Natural killer cell (primary cell): ENCODE measurements at regions not wholly inside any gene's neighbourhood (a gene's known extent, or its start where the extent isn't known, plus 50 kb on each side); places are given as distances from the start of the nearest gene placed in this dataset.

Source experiments
- ATAC-seq, 3 donors: fragments of 150-1000 bp in 2 of 3; fragments of 200-7000 bp in 1 of 3; cut with Tn5 transposase; 1 replicate in 1 of 3; 2 replicates in 2 of 3; pipeline ENCODE4 v1.10.0; 2021; ENCODE audit warnings: mild to moderate bottlenecking in 2 of 3, moderate library complexity in 2 of 3
- DNase-seq, 2 donors: peaks; one replicate each; pipeline versions ENCODE4 v3.0.0 to v3.0.0-alpha.2; 2013 to 2021; ENCODE audit warnings: mixed read lengths in 1 of 2
- H3K27ac ChIP-seq: one replicate; pipeline ENCODE4 v1.5.1; 2013; ENCODE audit warnings: mild to moderate bottlenecking, low read length
- H3K27me3 ChIP-seq: one replicate; pipeline ENCODE4 v1.6.1; 2013; ENCODE audit warnings: low read length; ENCODE audit not compliant: control insufficient read depth, insufficient read depth
- H3K36me3 ChIP-seq: one replicate; pipeline ENCODE4 v1.6.1; 2013; ENCODE audit warnings: low read length; ENCODE audit not compliant: control insufficient read depth, insufficient read depth
- H3K4me1 ChIP-seq: one replicate; pipeline ENCODE4 v1.6.1; 2013; ENCODE audit warnings: low read length; ENCODE audit not compliant: control insufficient read depth, insufficient read depth
- H3K4me3 ChIP-seq: one replicate; pipeline ENCODE4 v1.5.1; 2013; ENCODE audit warnings: low read length
- H3K9me3 ChIP-seq: one replicate; pipeline ENCODE4 v1.6.1; 2013; ENCODE audit warnings: low read length; ENCODE audit not compliant: control insufficient read depth, insufficient read depth
- H3K27ac Mint-ChIP-seq, 2 donors: one replicate each; pipeline ENCODE4 v1.8.0; 2022; ENCODE audit warnings: mild to moderate bottlenecking in 2 of 2, mixed read lengths in 2 of 2, moderate library complexity in 1 of 2
- H3K27me3 Mint-ChIP-seq, 2 donors: one replicate each; pipeline ENCODE4 v1.8.0; 2022; ENCODE audit warnings: low read depth in 2 of 2, mixed read lengths in 2 of 2
- H3K36me3 Mint-ChIP-seq: one replicate; pipeline ENCODE4 v1.8.0; 2022; ENCODE audit warnings: mixed read lengths
- H3K4me1 Mint-ChIP-seq, 2 donors: one replicate each; pipeline ENCODE4 v1.8.0; 2022; ENCODE audit warnings: mixed read lengths in 2 of 2
- H3K4me3 Mint-ChIP-seq: one replicate; pipeline ENCODE4 v1.8.0; 2022; ENCODE audit warnings: mild to moderate bottlenecking, moderate library complexity, mixed read lengths
- H3K9me3 Mint-ChIP-seq, 2 donors: one replicate each; pipeline ENCODE4 v1.8.0; 2022; ENCODE audit warnings: mixed read lengths in 2 of 2
- WGBS: methylation state at CpG from one replicate; pipeline ENCODE4 v1.1.7; 2013; ENCODE audit warnings: missing lambda C conversion rate; ENCODE audit not compliant: insufficient coverage; 5-methylcytosine and 5-hydroxymethylcytosine counted together
- intact Hi-C: fragments of 100-400 bp; cut with micrococcal nuclease; formaldehyde crosslinking; loops from one replicate; pipeline ENCODE4 v1.14.2; 2022
- TF ChIP-seq, protein P1 (sequence below): fragments of 200-600 bp; IDR thresholded peaks from one replicate; pipeline ENCODE4 v1.8.0; 2022; ENCODE audit warnings: antibody characterized with exemption

- no peak for ATAC-seq
- no peak overlapping the region for H3K27ac ChIP-seq
Observed at GRCh38 chr13:32828711-32829110, 187.5 kb upstream of the KL start.

GRCh38 chr13:32829269-32829668 lies 187.0 kb upstream of the KL start:
- Mint-ChIP-seq H3K4me1 (no peaks in the 10 kb centered on the region), H3K27ac (no peak overlapping the region), H3K4me3 (no peak overlapping the region), H3K9me3 (peaks cover 0 to 9% of the 10 kb centered on the region in 2 donors), H3K36me3 (peaks cover 8% of the 10 kb centered on the region), H3K27me3 (peaks cover 0 to 15% of the 10 kb centered on the region in 2 donors)
- Histone ChIP-seq H3K4me3 (no peak overlapping the region), H3K9me3 (no peaks in the 10 kb centered on the region), H3K4me1 (no peaks in the 10 kb centered on the region), H3K36me3 (no peaks in the 10 kb centered on the region), H3K27me3 (no peaks in the 10 kb centered on the region), H3K27ac (no peak overlapping the region)
- DNase-seq (no peak), ATAC-seq (no peak)
- TF ChIP-seq, protein P1, sequence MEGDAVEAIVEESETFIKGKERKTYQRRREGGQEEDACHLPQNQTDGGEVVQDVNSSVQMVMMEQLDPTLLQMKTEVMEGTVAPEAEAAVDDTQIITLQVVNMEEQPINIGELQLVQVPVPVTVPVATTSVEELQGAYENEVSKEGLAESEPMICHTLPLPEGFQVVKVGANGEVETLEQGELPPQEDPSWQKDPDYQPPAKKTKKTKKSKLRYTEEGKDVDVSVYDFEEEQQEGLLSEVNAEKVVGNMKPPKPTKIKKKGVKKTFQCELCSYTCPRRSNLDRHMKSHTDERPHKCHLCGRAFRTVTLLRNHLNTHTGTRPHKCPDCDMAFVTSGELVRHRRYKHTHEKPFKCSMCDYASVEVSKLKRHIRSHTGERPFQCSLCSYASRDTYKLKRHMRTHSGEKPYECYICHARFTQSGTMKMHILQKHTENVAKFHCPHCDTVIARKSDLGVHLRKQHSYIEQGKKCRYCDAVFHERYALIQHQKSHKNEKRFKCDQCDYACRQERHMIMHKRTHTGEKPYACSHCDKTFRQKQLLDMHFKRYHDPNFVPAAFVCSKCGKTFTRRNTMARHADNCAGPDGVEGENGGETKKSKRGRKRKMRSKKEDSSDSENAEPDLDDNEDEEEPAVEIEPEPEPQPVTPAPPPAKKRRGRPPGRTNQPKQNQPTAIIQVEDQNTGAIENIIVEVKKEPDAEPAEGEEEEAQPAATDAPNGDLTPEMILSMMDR, result no peak
- 86% methylated on average over 6 of the region's 6 CpGs for WGBS
- intact Hi-C loops, result no loop called here

More at GRCh38 chr13:32828711-32829110, 187.5 kb upstream of the KL start:
- intact Hi-C loops, result no loop called here
- no peak overlapping the region for H3K4me3 Mint-ChIP-seq
- no peak for DNase-seq
- TF ChIP-seq, protein P1, result no peak
- H3K4me1 ChIP-seq, result no peaks in the 10 kb centered on the region
- no peaks in the 10 kb centered on the region for H3K4me1 Mint-ChIP-seq
- peaks cover 3% of the 10 kb centered on the region for H3K36me3 Mint-ChIP-seq
- H3K27me3 Mint-ChIP-seq, result peaks cover under 1 to 9% of the 10 kb centered on the region in 2 donors
- no peaks in the 10 kb centered on the region for H3K36me3 ChIP-seq
- no peaks in the 10 kb centered on the region for H3K27me3 ChIP-seq
- 93% methylated on average over 6 of the region's 6 CpGs for WGBS
- peaks cover 0 to 3% of the 10 kb centered on the region in 2 donors for H3K9me3 Mint-ChIP-seq
- H3K4me3 ChIP-seq, result no peak overlapping the region
- H3K27ac Mint-ChIP-seq, result no peak overlapping the region
- H3K9me3 ChIP-seq, result no peaks in the 10 kb centered on the region

- H3K4me1 ChIP-seq, result no peaks in the 10 kb centered on the region
- TF ChIP-seq, protein P1, result no peak
- Mint-ChIP-seq H3K27me3 (peaks cover 0 to 16% of the 10 kb centered on the region in 2 donors), H3K4me3 (no peak overlapping the region), H3K4me1 (no peaks in the 10 kb centered on the region), H3K36me3 (peaks cover 8% of the 10 kb centered on the region), H3K27ac (no peak overlapping the region), H3K9me3 (peaks cover 0 to 10% of the 10 kb centered on the region in 2 donors)
- intact Hi-C loops, result no loop called here
- H3K36me3 ChIP-seq, result no peaks in the 10 kb centered on the region
- WGBS, result 86% methylated on average over 8 of the region's 8 CpGs
- H3K27ac ChIP-seq, result no peak overlapping the region
- no peak overlapping the region for H3K4me3 ChIP-seq
- no peaks in the 10 kb centered on the region for H3K9me3 ChIP-seq
- no peak for ATAC-seq
- no peaks in the 10 kb centered on the region for H3K27me3 ChIP-seq
- no peak for DNase-seq
Observed at GRCh38 chr13:32829676-32830335, 186.4 kb upstream of the KL start.
